CD4-positive, CD25-positive, alpha-beta regulatory T cell (primary cell): ENCODE measurements at regions not wholly inside any gene's neighbourhood (a gene's known extent, or its start where the extent isn't known, plus 50 kb on each side); places are given as distances from the start of the nearest gene placed in this dataset.

ENCODE experiments used
- ATAC-seq, 2 donors: fragments of 150-1000 bp; cut with Tn5 transposase; one replicate each; pipeline ENCODE4 v1.10.0; 2021; ENCODE audit warnings: low read depth in 2 of 2, moderate number of reproducible peaks in 2 of 2, moderate library complexity in 1 of 2
- DNase-seq, 3 donors: peaks; one replicate each; pipeline versions ENCODE4 v3.0.0 to v3.0.0-alpha.2; 2012 to 2022; ENCODE audit warnings: mixed read lengths in 1 of 3
- H3K27ac ChIP-seq: one replicate; pipeline ENCODE4 v1.7.0; 2013; ENCODE audit warnings: mild to moderate bottlenecking, low read length; ENCODE audit not compliant: insufficient read depth, poor library complexity, severe bottlenecking
- H3K27me3 ChIP-seq: one replicate; pipeline ENCODE4 v1.7.0; 2013; ENCODE audit warnings: low read length; ENCODE audit not compliant: control insufficient read depth, insufficient read depth
- H3K36me3 ChIP-seq: one replicate; pipeline ENCODE4 v1.7.0; 2013; ENCODE audit warnings: mild to moderate bottlenecking, low read length, moderate library complexity; ENCODE audit not compliant: control insufficient read depth, insufficient read depth
- H3K4me1 ChIP-seq: 2 replicates; pipeline ENCODE4 v1.7.0; 2013; ENCODE audit warnings: mild to moderate bottlenecking, low read length; ENCODE audit not compliant: insufficient read depth, control insufficient read depth, poor library complexity, severe bottlenecking
- H3K4me3 ChIP-seq: one replicate; pipeline ENCODE4 v1.7.0; 2013; ENCODE audit warnings: low read depth, mild to moderate bottlenecking, low read length, moderate library complexity
- H3K9me3 ChIP-seq, 2 experiments: 1 replicate in 1 of 2; 2 replicates in 1 of 2; pipeline ENCODE4 v1.7.0; 2013; ENCODE audit warnings: low read length in 2 of 2, mild to moderate bottlenecking in 1 of 2, moderate library complexity in 1 of 2; ENCODE audit not compliant: control insufficient read depth in 2 of 2
- H3K27ac Mint-ChIP-seq, 3 donors: one replicate each; pipeline ENCODE4 v1.8.0; 2020 to 2022; ENCODE audit warnings: mild to moderate bottlenecking in 3 of 3, mixed read lengths in 3 of 3, moderate library complexity in 2 of 3
- H3K27me3 Mint-ChIP-seq: one replicate; pipeline ENCODE4 v1.8.0; 2022; ENCODE audit warnings: mild to moderate bottlenecking, mixed read lengths
- H3K36me3 Mint-ChIP-seq: one replicate; pipeline ENCODE4 v1.8.0; 2020; ENCODE audit warnings: mixed read lengths
- H3K4me1 Mint-ChIP-seq, 4 donors: one replicate each; pipeline ENCODE4 v1.8.0; 2020 to 2022; ENCODE audit warnings: mixed read lengths in 4 of 4, mild to moderate bottlenecking in 1 of 4
- H3K4me3 Mint-ChIP-seq, 4 donors: one replicate each; pipeline ENCODE4 v1.8.0; 2020 to 2022; ENCODE audit warnings: mild to moderate bottlenecking in 4 of 4, mixed read lengths in 4 of 4, moderate library complexity in 3 of 4
- H3K9me3 Mint-ChIP-seq, 7 donors: one replicate each; pipeline ENCODE4 v1.8.0; 2020 to 2022; ENCODE audit warnings: mixed read lengths in 7 of 7, mild to moderate bottlenecking in 3 of 7, moderate library complexity in 2 of 7

- Histone ChIP-seq H3K27ac (no peak overlapping the region), H3K4me1 (no peaks in the 10 kb centered on the region), H3K27me3 (no peaks in the 10 kb centered on the region), H3K4me3 (no peak overlapping the region), H3K9me3 (no peaks in the 10 kb centered on the region), H3K36me3 (no peaks in the 10 kb centered on the region)
- H3K27me3 Mint-ChIP-seq = peaks cover 5% of the 10 kb centered on the region
- DNase-seq (no peak), ATAC-seq (no peak)
- H3K36me3 Mint-ChIP-seq = no peaks in the 10 kb centered on the region
- H3K4me1 Mint-ChIP-seq = no peaks in the 10 kb centered on the region
- peaks cover 0 to 4% (median 0%) of the 10 kb centered on the region in 7 donors for H3K9me3 Mint-ChIP-seq
- no peak overlapping the region for H3K27ac Mint-ChIP-seq
- H3K4me3 Mint-ChIP-seq = no peak overlapping the region
These were observed 343.3 kb upstream of the RPS6KA3 start for GRCh38 chrX:20609916-20610415.

DNA sequence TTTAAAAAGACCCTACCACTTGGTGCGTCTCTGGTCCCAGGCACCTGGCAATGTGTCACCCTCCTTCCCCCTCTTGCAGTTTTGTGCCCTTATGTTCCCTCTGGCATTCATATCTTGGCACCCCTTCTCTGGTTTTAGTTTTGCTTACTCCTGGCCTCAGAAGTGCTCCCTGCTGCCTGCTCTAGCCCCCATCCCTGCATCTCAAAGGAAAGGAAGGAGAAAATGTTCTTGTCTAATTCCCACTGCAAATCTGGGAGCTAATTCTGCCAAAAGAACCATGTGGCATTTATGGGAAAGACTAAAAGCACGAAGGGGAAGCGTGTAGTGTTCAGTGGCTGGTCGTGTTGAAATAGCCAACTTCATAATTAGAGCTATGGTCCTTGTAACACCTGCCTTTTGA lies 340.1 kb upstream of the RPS6KA3 start:
- peaks cover 0 to 3% (median 0%) of the 10 kb centered on the region in 7 donors for H3K9me3 Mint-ChIP-seq
- Histone ChIP-seq H3K36me3 (no peaks in the 10 kb centered on the region), H3K27me3 (no peaks in the 10 kb centered on the region), H3K27ac (no peak overlapping the region), H3K9me3 (no peaks in the 10 kb centered on the region), H3K4me1 (no peaks in the 10 kb centered on the region), H3K4me3 (no peak overlapping the region)
- ATAC-seq (no peak), DNase-seq (no peak)
- no peak overlapping the region for H3K4me3 Mint-ChIP-seq
- no peaks in the 10 kb centered on the region for H3K4me1 Mint-ChIP-seq
- H3K27me3 Mint-ChIP-seq = peaks cover 5% of the 10 kb centered on the region
- no peaks in the 10 kb centered on the region for H3K36me3 Mint-ChIP-seq
- no peak overlapping the region for H3K27ac Mint-ChIP-seq

GRCh38 chrX:20596856-20597255 lies 330.1 kb upstream of the RPS6KA3 start:
- Mint-ChIP-seq H3K9me3 (no peaks in the 10 kb centered on the region), H3K4me3 (no peak overlapping the region), H3K36me3 (no peaks in the 10 kb centered on the region), H3K27me3 (no peaks in the 10 kb centered on the region), H3K4me1 (no peaks in the 10 kb centered on the region), H3K27ac (no peak overlapping the region)
- no peaks in the 10 kb centered on the region for H3K27me3 ChIP-seq
- DNase-seq (no peak), ATAC-seq (no peak)
- no peaks in the 10 kb centered on the region for H3K4me1 ChIP-seq
- no peaks in the 10 kb centered on the region for H3K36me3 ChIP-seq
- no peaks in the 10 kb centered on the region for H3K9me3 ChIP-seq
- H3K4me3 ChIP-seq = no peak overlapping the region
- H3K27ac ChIP-seq = no peak overlapping the region

- no peak overlapping the region for H3K4me3 Mint-ChIP-seq
- no peak overlapping the region for H3K27ac Mint-ChIP-seq
- H3K27me3 ChIP-seq = no peaks in the 10 kb centered on the region
- H3K27me3 Mint-ChIP-seq = peaks cover 3% of the 10 kb centered on the region
- H3K4me1 ChIP-seq = no peaks in the 10 kb centered on the region
- DNase-seq (no peak), ATAC-seq (no peak)
- H3K9me3 Mint-ChIP-seq = no peaks in the 10 kb centered on the region
- H3K9me3 ChIP-seq = no peaks in the 10 kb centered on the region
- H3K4me3 ChIP-seq = no peak overlapping the region
- no peaks in the 10 kb centered on the region for H3K36me3 ChIP-seq
- no peak overlapping the region for H3K27ac ChIP-seq
- no peaks in the 10 kb centered on the region for H3K4me1 Mint-ChIP-seq
- H3K36me3 Mint-ChIP-seq = no peaks in the 10 kb centered on the region
These were observed 329.3 kb upstream of the RPS6KA3 start for GRCh38 chrX:20595928-20596575.

DNA sequence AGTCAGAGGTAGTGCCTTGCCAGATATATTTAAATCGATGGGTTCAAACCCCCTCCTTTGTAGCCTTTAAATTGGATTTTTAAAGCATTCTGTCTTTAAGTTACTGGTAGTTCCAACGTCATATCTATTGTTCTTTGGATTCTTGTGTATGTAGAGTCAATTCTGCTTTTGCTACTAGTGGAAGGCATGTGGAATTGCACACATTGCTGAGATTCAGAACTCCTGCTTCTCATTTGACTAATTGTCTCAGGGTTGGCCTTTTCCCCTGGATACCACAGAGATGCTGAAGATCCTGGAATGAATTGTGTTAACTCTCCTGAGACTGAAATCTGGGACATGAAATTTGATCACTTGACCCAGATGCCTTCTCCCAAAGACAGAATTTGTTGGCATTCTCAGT lies 328.3 kb upstream of the RPS6KA3 start:
- peaks cover 5% of the 10 kb centered on the region for H3K27me3 Mint-ChIP-seq

DNA sequence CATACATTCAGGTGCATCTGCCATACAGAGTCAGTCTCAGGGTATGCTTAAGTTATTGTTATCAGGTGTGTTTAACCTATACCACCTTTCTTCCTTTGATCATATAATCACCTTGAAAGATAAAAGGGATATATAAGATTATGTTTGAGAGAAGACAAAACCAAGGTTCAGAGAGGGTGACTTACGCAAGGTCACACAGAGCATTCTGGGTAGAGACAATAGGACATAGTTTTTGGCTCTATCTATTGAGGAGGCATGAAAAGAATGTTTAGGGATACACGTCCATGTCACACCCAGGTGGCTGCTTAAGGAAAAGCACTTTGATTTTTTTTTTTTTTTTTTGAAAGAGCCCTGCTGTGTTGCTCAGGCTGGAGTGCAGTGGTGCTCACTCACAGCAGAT lies 327.1 kb upstream of the RPS6KA3 start:
- no peaks in the 10 kb centered on the region for H3K4me1 ChIP-seq
- Mint-ChIP-seq H3K4me1 (no peaks in the 10 kb centered on the region), H3K36me3 (no peaks in the 10 kb centered on the region), H3K27ac (no peak overlapping the region), H3K9me3 (no peaks in the 10 kb centered on the region), H3K27me3 (peaks cover 5% of the 10 kb centered on the region), H3K4me3 (no peak overlapping the region)
- DNase-seq (no peak), ATAC-seq (no peak)
- no peaks in the 10 kb centered on the region for H3K27me3 ChIP-seq
- no peaks in the 10 kb centered on the region for H3K36me3 ChIP-seq
- no peak overlapping the region for H3K27ac ChIP-seq
- H3K9me3 ChIP-seq = no peaks in the 10 kb centered on the region
- no peak overlapping the region for H3K4me3 ChIP-seq

More for the DNA sequence above, 328.3 kb upstream of the RPS6KA3 start:
- no peaks in the 10 kb centered on the region for H3K36me3 ChIP-seq
- Mint-ChIP-seq H3K4me3 (no peak overlapping the region), H3K4me1 (no peaks in the 10 kb centered on the region), H3K36me3 (no peaks in the 10 kb centered on the region), H3K27ac (no peak overlapping the region), H3K9me3 (no peaks in the 10 kb centered on the region)
- DNase-seq (no peak), ATAC-seq (no peak)
- H3K27me3 ChIP-seq = no peaks in the 10 kb centered on the region
- H3K9me3 ChIP-seq = no peaks in the 10 kb centered on the region
- H3K27ac ChIP-seq = no peak overlapping the region
- no peak overlapping the region for H3K4me3 ChIP-seq
- H3K4me1 ChIP-seq = no peaks in the 10 kb centered on the region

DNA sequence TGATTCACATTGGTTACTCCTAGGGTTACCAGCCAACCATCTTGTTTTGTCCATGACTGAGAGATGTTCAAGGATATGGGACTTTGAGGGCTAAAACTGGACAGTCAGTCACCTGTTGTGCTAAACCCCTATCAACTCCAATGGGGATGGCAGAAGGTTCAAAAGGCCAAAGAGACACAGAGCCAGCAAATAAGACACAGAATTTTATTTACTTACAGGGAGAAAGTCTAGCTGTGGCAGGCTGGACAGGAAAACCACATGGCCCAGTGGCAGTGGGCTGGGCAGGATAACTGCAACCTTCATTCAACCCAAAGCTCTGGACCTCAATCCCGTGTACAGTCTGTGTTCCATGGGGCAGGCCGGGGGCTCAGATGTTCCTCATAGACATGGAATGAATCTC lies 326.7 kb upstream of the RPS6KA3 start:
- Mint-ChIP-seq H3K27ac (no peak overlapping the region), H3K36me3 (no peaks in the 10 kb centered on the region), H3K4me1 (no peaks in the 10 kb centered on the region)

DNA sequence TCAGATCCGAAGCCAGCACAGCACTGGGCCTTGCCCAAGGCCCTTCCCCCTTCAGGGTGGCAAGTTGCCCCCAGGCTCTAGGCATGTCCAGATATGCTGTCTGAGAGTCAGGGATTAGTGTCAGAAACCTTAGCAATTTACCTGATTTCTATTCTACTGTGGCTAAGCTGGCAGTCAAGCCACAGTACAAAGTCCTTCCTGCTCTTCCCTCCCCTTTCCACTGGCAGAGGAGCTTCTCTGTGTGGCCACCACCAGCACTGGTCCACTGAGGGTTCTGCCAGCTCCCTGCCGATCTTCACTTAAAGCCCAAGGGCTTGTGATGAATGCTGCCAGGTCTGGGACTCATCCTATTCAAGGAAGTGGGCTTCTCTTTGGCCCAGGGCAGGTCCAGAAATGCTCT lies 324.5 kb upstream of the RPS6KA3 start:
- Mint-ChIP-seq H3K27me3 (peaks cover 5% of the 10 kb centered on the region), H3K9me3 (peaks cover 0 to 3% (median 0%) of the 10 kb centered on the region in 7 donors), H3K36me3 (no peaks in the 10 kb centered on the region), H3K4me3 (no peak overlapping the region), H3K4me1 (no peaks in the 10 kb centered on the region), H3K27ac (no peak overlapping the region)
- Histone ChIP-seq H3K9me3 (no peaks in the 10 kb centered on the region), H3K27me3 (no peaks in the 10 kb centered on the region), H3K4me3 (no peak overlapping the region), H3K27ac (no peak overlapping the region), H3K36me3 (no peaks in the 10 kb centered on the region), H3K4me1 (no peaks in the 10 kb centered on the region)
- DNase-seq (no peak), ATAC-seq (no peak)

More for the DNA sequence above, 326.7 kb upstream of the RPS6KA3 start:
- no peaks in the 10 kb centered on the region for H3K27me3 ChIP-seq
- H3K36me3 ChIP-seq = no peaks in the 10 kb centered on the region
- ATAC-seq (no peak), DNase-seq (no peak)
- no peaks in the 10 kb centered on the region for H3K4me1 ChIP-seq
- no peak overlapping the region for H3K4me3 ChIP-seq
- H3K27me3 Mint-ChIP-seq = peaks cover 5% of the 10 kb centered on the region
- H3K9me3 Mint-ChIP-seq = no peaks in the 10 kb centered on the region
- H3K4me3 Mint-ChIP-seq = no peak overlapping the region
- H3K9me3 ChIP-seq = no peaks in the 10 kb centered on the region
- no peak overlapping the region for H3K27ac ChIP-seq
